Ectodermal cell (in vitro differentiated cells): ENCODE measurements at regions not wholly inside any gene's neighbourhood (a gene's known extent, or its start where the extent isn't known, plus 50 kb on each side); places are given as distances from the start of the nearest gene placed in this dataset.

Experiments
- H3K27ac ChIP-seq: 2 replicates; pipeline ENCODE4 v1.7.0; 2013; ENCODE audit warnings: mild to moderate bottlenecking, low read depth, low read length; ENCODE audit not compliant: insufficient read depth, poor library complexity, severe bottlenecking
- H3K27me3 ChIP-seq: 2 replicates; pipeline ENCODE4 v1.7.0; 2013; ENCODE audit warnings: mild to moderate bottlenecking, low read length; ENCODE audit not compliant: insufficient read depth, control insufficient read depth, poor library complexity, severe bottlenecking
- H3K36me3 ChIP-seq: one replicate; pipeline ENCODE4 v1.7.0; 2013; ENCODE audit warnings: low read length; ENCODE audit not compliant: control insufficient read depth, insufficient read depth
- H3K4me1 ChIP-seq: one replicate; pipeline ENCODE4 v1.7.0; 2013; ENCODE audit warnings: low read length; ENCODE audit not compliant: control insufficient read depth, insufficient read depth
- H3K4me3 ChIP-seq: 2 replicates; pipeline ENCODE4 v1.7.0; 2013; ENCODE audit warnings: low read depth, low read length, control low read depth; ENCODE audit not compliant: insufficient read depth
- H3K9me3 ChIP-seq: 2 replicates; pipeline ENCODE4 v1.7.0; 2013; ENCODE audit warnings: mild to moderate bottlenecking, low read length, moderate library complexity; ENCODE audit not compliant: control insufficient read depth
- WGBS, 2 experiments: methylation state at CpG; one replicate each; pipeline ENCODE4 v1.1.7; 2013; ENCODE audit warnings: missing lambda C conversion rate in 2 of 2; 5-methylcytosine and 5-hydroxymethylcytosine counted together

DNA sequence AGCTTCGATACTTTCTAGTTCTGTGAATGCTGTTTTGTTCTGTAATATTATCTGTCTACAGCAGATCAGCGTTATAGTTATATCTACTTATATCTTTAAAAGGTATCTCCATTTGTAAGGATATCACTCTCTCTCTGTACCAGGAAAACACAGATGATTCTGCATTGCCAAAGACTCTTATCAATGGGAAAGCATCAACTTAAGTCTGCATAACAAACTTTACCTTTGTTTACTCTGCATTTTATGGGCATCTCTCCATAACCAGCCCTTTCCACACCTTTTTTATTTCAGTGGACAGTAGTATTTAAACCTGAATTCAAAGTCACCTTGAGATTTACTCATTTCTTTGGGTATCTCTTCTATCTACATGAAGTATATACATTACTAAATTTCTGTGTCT, 238.7 kb upstream of the GRM7 start:
- Histone ChIP-seq H3K36me3 (no peaks in the 10 kb centered on the region), H3K4me1 (no peaks in the 10 kb centered on the region), H3K27ac (no peak overlapping the region), H3K9me3 (no peaks in the 10 kb centered on the region), H3K27me3 (no peaks in the 10 kb centered on the region), H3K4me3 (no peak overlapping the region)
- 100% methylated on average over 1 to 2 of the region's 2 CpGs for WGBS, 2 experiments

DNA sequence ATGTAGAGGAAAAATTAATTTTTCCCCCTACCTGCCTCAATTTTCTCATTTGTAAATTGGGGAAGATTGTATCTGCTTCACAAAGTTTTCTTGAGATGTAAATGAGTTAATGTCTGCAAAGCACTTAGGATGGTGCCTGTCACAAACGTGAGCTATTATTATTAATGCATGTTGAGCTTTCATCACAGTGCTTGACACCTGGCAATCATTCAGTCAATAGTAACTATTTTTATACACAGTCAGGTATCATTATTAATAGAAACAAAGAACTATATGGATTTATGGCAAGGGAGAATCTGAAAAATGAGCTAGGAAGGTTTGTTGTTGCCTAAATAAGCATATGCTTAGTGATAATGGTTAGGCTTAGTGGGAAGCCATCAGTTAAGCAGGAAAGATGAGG, 238.2 kb upstream of the GRM7 start:
- Histone ChIP-seq H3K36me3 (no peaks in the 10 kb centered on the region), H3K9me3 (no peaks in the 10 kb centered on the region), H3K4me1 (no peaks in the 10 kb centered on the region), H3K4me3 (no peak overlapping the region), H3K27ac (no peak overlapping the region), H3K27me3 (no peaks in the 10 kb centered on the region)
- WGBS, 2 experiments: 100% methylated on average over 1 of the region's 1 CpG

DNA sequence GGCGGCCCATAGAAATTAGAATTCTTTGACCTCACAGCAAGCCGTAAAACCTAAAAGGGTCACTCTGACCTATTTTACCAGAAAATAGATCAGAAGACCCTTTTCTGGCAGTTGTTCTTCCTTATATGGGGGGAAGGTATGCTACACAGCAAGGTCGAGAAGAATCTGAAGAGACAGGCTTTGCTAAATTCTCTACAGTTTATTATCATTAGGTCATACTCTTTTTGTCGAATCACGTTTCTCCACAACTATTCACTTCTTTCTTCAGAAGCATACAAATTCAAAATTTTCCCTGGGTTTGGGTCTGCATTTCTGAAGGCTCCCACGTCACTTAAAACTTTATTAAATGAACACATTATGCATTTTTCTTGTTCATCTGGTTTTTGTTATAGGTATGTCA, 229.5 kb upstream of the GRM7 start:
- Histone ChIP-seq H3K4me3 (no peak overlapping the region), H3K27me3 (no peaks in the 10 kb centered on the region), H3K4me1 (no peaks in the 10 kb centered on the region), H3K9me3 (no peaks in the 10 kb centered on the region), H3K27ac (no peak overlapping the region), H3K36me3 (no peaks in the 10 kb centered on the region)
- WGBS, 2 experiments: 76 to 79% methylated on average over 5 of the region's 6 CpGs

DNA sequence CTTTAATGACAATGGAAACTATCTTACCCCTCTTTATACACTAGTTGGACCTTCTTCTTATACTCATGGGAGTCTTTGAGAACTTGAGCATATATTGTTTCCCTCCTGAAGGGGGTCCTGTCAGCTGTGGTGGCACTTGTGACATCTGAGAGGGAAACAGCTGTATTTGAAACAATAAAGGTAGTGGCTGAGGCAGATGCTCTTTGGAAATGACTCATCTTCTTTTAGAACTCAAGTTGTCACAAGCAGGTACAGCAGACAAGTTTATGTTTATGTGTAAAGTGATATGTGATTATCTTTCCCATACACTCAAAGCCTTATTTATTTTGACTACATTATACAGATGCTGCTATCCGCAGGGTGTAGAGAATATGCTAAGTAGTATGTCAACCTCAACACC, 220.0 kb upstream of the GRM7 start:
- Histone ChIP-seq H3K36me3 (no peaks in the 10 kb centered on the region), H3K27ac (no peak overlapping the region), H3K4me1 (no peaks in the 10 kb centered on the region), H3K9me3 (no peaks in the 10 kb centered on the region), H3K4me3 (no peak overlapping the region), H3K27me3 (no peaks in the 10 kb centered on the region)
- 79% methylated on average over 1 of the region's 1 CpG; no CpG with 5 or more reads in 1 of the 2 experiments for WGBS, 2 experiments

DNA sequence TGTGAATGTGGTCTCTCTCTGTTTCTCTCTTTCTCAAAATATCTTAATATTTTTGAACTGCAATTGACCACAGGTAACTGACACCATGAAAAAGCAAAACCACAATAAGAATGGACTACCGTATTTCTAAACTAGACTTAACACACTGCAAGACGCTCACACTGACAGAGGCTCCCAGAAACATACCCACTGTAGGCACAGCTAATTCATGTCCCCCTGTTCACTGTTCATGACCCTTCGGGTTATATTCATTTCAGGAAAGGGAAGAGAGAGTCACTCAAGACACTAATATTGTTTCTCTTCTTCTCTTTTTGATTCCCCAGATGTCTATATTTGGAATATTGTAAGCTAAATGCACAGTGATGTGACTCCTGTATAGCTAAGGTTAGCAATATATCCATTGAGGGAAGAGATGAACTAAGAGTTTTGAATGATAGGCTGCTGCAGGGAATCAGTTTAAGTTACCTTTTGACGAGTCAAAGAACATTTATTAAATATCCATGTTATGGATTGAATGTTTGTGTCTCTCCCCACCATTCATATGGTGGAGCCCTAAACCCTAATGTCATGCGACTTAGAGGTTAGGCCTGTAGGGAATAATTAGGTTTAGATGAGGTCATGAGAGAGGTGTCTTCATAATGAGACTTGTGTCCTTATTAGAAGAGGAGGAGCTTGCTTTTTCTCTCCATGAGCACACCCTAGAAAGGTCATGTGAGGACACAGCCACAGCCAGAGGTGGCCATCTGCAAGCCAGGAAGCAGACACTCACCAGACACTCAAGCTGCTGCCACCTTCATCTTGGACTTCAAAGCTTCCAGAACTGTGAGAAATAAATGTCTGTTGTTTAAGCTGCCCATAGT, 216.6 kb upstream of the GRM7 start:
- Histone ChIP-seq H3K27ac (no peak overlapping the region), H3K36me3 (no peaks in the 10 kb centered on the region), H3K9me3 (no peaks in the 10 kb centered on the region), H3K4me1 (peaks cover 9% of the 10 kb centered on the region), H3K27me3 (no peaks in the 10 kb centered on the region), H3K4me3 (no peak overlapping the region)
- 96 to 97% methylated on average over 3 to 5 of the region's 5 CpGs for WGBS, 2 experiments

DNA sequence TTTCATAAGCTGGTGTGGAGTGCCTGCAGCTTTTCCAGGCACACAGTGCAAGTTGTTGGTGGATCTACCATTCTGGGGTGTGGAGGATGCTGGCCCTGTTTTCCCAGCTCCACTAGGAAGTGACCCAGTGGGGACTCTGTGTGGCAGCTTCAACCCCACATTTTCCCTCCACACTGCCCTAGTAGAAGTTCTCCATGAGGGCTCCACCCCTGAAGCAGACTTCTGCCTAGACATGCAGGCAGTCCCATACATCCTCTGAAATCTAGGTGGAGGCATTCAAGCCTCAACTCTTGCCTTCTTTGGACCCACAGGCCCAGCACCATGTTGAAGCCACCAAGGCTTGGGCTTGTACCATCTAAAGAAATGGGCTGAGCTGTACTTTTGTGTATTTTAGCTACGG, 206.2 kb upstream of the GRM7 start:
- Histone ChIP-seq H3K27me3 (no peaks in the 10 kb centered on the region), H3K36me3 (no peaks in the 10 kb centered on the region), H3K27ac (no peak overlapping the region), H3K4me1 (no peaks in the 10 kb centered on the region), H3K4me3 (no peak overlapping the region), H3K9me3 (no peaks in the 10 kb centered on the region)
- 96 to 100% methylated on average over 1 of the region's 1 CpG for WGBS, 2 experiments

DNA sequence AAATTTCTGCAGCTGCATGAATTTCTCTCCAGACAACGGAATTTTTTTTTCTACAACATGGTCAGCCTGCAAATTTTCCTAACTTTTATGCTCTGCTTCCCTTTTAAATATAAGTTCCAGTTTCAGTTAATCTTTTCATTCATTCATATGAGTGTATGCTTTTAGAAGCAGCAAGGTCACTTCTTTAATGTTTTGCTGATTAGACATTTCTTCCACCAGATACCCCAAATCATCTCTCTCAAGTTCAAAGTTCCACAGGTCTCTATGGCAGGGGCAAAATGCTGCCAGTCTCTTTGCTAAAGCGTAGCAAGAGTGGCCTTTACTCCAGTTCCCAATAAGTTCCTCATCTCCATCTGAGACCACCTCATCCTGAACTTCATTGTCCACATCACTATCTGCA, 205.6 kb upstream of the GRM7 start:
- Histone ChIP-seq H3K4me1 (no peaks in the 10 kb centered on the region), H3K9me3 (no peaks in the 10 kb centered on the region), H3K27ac (no peak overlapping the region), H3K4me3 (no peak overlapping the region), H3K36me3 (no peaks in the 10 kb centered on the region), H3K27me3 (no peaks in the 10 kb centered on the region)
- WGBS, 2 experiments: 90 to 91% methylated on average over 2 of the region's 2 CpGs

DNA sequence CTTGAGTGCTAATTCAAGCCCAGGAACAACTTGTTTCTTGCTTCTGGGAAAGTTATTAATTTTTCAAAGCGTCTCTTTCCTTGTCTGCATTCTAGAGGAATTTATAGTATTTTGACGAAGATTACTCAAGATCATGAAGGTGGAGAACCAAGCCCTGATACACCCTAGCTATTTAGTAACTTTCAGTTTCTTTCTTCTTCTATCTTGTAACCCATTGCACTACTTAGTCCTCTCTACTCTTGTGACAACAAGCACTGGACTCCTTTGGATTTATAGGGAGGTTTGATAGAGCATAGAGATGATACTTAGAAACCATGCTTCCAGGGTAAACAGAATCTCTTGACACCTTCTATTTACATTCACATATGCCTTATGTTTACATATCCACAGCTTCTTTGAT, 203.3 kb upstream of the GRM7 start:
- WGBS, 2 experiments: 98 to 100% methylated on average over 2 of the region's 2 CpGs
- H3K27me3 ChIP-seq: no peaks in the 10 kb centered on the region
- no peaks in the 10 kb centered on the region for H3K4me1 ChIP-seq
- no peaks in the 10 kb centered on the region for H3K9me3 ChIP-seq
- no peak overlapping the region for H3K27ac ChIP-seq
- H3K36me3 ChIP-seq: no peaks in the 10 kb centered on the region
- no peak overlapping the region for H3K4me3 ChIP-seq

DNA sequence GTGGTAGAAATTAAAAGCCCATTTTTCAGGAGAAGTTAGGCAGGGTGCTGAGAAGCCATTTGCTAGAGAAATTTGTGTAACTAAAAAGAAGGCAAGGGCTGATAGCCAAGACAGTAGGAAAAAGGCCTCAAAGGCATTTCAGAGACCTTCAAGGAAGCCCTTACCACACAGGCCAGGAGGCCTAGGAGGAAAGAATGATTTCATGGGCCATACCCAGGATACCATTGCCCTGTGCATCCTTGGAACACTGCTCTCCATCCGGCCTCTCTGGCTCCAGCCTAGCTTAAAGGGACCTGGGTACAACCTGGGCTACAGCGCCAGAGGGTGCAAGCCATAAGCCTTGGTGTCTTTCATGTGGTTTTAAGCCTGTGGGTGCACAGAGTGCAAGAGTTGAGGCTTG, 193.6 kb upstream of the GRM7 start:
- WGBS, 2 experiments: 91 to 95% methylated on average over 2 of the region's 2 CpGs
- no peak overlapping the region for H3K4me3 ChIP-seq
- no peaks in the 10 kb centered on the region for H3K4me1 ChIP-seq
- no peaks in the 10 kb centered on the region for H3K36me3 ChIP-seq
- H3K27ac ChIP-seq: no peak overlapping the region
- no peaks in the 10 kb centered on the region for H3K27me3 ChIP-seq
- H3K9me3 ChIP-seq: no peaks in the 10 kb centered on the region

DNA sequence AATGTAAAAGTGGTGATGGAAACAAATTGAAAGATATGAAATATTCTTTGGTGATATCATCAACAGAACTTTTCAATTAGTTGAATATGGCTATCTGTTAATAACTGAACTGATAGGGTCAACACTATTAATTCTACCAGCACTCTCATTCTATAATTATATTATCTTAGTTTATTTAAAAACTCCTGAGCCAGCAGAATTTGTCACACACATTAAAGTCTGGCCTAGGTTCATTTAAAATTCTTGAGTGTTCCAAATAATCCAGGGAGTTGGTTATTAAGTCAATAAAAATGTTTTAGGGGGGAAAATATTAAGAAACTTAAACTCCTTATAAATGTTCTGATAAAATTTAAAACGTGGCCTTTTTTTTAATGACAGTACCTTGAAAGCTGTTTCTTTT, 189.6 kb upstream of the GRM7 start:
- Histone ChIP-seq H3K4me3 (no peak overlapping the region), H3K9me3 (no peaks in the 10 kb centered on the region), H3K27ac (no peak overlapping the region), H3K4me1 (no peaks in the 10 kb centered on the region), H3K36me3 (no peaks in the 10 kb centered on the region), H3K27me3 (no peaks in the 10 kb centered on the region)
- 90% methylated on average over 1 of the region's 1 CpG; no CpG with 5 or more reads in 1 of the 2 experiments for WGBS, 2 experiments
